HCT116 (cell line): ENCODE measurements at regions not wholly inside any gene's neighbourhood (a gene's known extent, or its start where the extent isn't known, plus 50 kb on each side); places are given as distances from the start of the nearest gene placed in this dataset.

Experiments
- CEBPB ChIP-seq: IDR thresholded peaks from 2 replicates; pipeline ENCODE4 v1.6.1; 2012; ENCODE audit warnings: low read depth
- CTCF ChIP-seq, 3 experiments: fragments of 200-600 bp in 1 of 3; sonication (generic) in 1 of 3; IDR thresholded peaks in 2 of 3; conservative IDR thresholded peaks in 1 of 3; 2 replicates each; pipeline ENCODE4 v1.5.1; 2012 to 2017; ENCODE audit warnings: low read depth in 2 of 3, low read length in 2 of 3, antibody characterized with exemption in 1 of 3, borderline replicate concordance in 1 of 3, control low read depth in 1 of 3, mild to moderate bottlenecking in 1 of 3, mixed read lengths in 1 of 3, mixed run types in 1 of 3, moderate library complexity in 1 of 3; ENCODE audit not compliant: insufficient read depth in 1 of 3
- EZH2 ChIP-seq: fragments of 200-600 bp; sonication (generic); IDR thresholded peaks from 2 replicates; pipeline ENCODE4 v1.6.1; 2017; ENCODE audit warnings: antibody characterized with exemption, mixed run types
- JUND ChIP-seq: IDR thresholded peaks from 2 replicates; pipeline ENCODE4 v1.6.1; 2012
- MAX ChIP-seq: IDR thresholded peaks from 2 replicates; pipeline ENCODE4 v1.6.1; 2012
- POLR2A ChIP-seq: IDR thresholded peaks from 2 replicates; pipeline ENCODE4 v1.7.0; 2011; ENCODE audit warnings: borderline replicate concordance; ENCODE audit not compliant: insufficient read depth, insufficient read length; ENCODE audit errors: extremely low read depth
- POLR2AphosphoS5 ChIP-seq: IDR thresholded peaks from 2 replicates; pipeline ENCODE4 v1.6.1; 2011; ENCODE audit warnings: mild to moderate bottlenecking, low read depth, low read length, moderate library complexity
- RAD21 ChIP-seq: IDR thresholded peaks from 2 replicates; pipeline ENCODE4 v1.6.1; 2012; ENCODE audit warnings: low read depth, mild to moderate bottlenecking
- SIN3A ChIP-seq: IDR thresholded peaks from 2 replicates; pipeline ENCODE4 v1.6.1; 2012; ENCODE audit warnings: low read depth
- SP1 ChIP-seq: IDR thresholded peaks from 2 replicates; pipeline ENCODE4 v1.6.1; 2012; ENCODE audit warnings: low read depth
- TCF7L2 ChIP-seq: IDR thresholded peaks from 2 replicates; pipeline ENCODE4 v1.7.0; 2011; ENCODE audit warnings: borderline replicate concordance, inconsistent platforms; ENCODE audit not compliant: insufficient read depth, insufficient read length; ENCODE audit errors: extremely low read depth

- no peak for TF ChIP-seq CTCF (IDR thresholded peaks at IDR 0.05 in 2 of 3, conservative IDR thresholded peaks at IDR 0.05 in 1 of 3; ENCODE audit: borderline replicate concordance in 1 of 3, insufficient read depth in 1 of 3, low read depth in 2 of 3, low read length in 2 of 3)
- no peak for TF ChIP-seq POLR2A
- TF ChIP-seq POLR2AphosphoS5, result peak; percentile 53
- TF ChIP-seq MAX, result no peak
- TF ChIP-seq EZH2, result no peak
- TF ChIP-seq SIN3A, result no peak; the same call in 1 of the 2 replicates
- TF ChIP-seq TCF7L2, result no peak
- TF ChIP-seq CEBPB, result peak; percentile 48
- peak; percentile 17; the same call in 1 of the 2 replicates for TF ChIP-seq RAD21
- TF ChIP-seq SP1, result peak; percentile 91
- peak; percentile 89 for TF ChIP-seq JUND
These were observed 601.0 kb downstream of the SLC4A3 start for GRCh38 chr2:220228310-220229006.
